Activated CD4-positive, alpha-beta T cell treated with anti-CD3 and anti-CD28 coated beads, Interleukin-2, amount 50 U/mL, for 1 hour (primary cell): ENCODE measurements at regions not wholly inside any gene's neighbourhood (a gene's known extent, or its start where the extent isn't known, plus 50 kb on each side); places are given as distances from the start of the nearest gene placed in this dataset.

Source experiments
- DNase-seq: peaks from one replicate; pipeline ENCODE4 v3.0.0-alpha.2; 2020

- DNase-seq, result no peak
Measured at GRCh38 chr11:115556984-115557383, 52.8 kb upstream of the CADM1 start.

- DNase-seq, result no peak
Measured at GRCh38 chr11:115555336-115556090, 51.3 kb upstream of the CADM1 start.
